Mucosa of descending colon (tissue), 3 donors: ENCODE measurements at regions not wholly inside any gene's neighbourhood (a gene's known extent, or its start where the extent isn't known, plus 50 kb on each side); places are given as distances from the start of the nearest gene placed in this dataset.

Experiments used
- ATAC-seq: fragments of 200-7000 bp; cut with Tn5 transposase; one replicate; pipeline ENCODE4 v1.9.1; 2020; ENCODE audit warnings: mild to moderate bottlenecking, moderate library complexity
- DNase-seq, 3 donors: peaks; one replicate each; pipeline ENCODE4 v3.0.0-alpha.2; 2020
- H3K36me3 ChIP-seq: fragments of 200-600 bp; one replicate; pipeline ENCODE4 v1.8.0; 2021; ENCODE audit warnings: low read depth, mild to moderate bottlenecking
- H3K4me1 ChIP-seq: fragments of 200-600 bp; one replicate; pipeline ENCODE4 v1.8.0; 2021; ENCODE audit warnings: low read depth, mild to moderate bottlenecking
- H3K4me3 ChIP-seq: fragments of 200-600 bp; one replicate; pipeline ENCODE4 v1.8.0; 2021; ENCODE audit warnings: mild to moderate bottlenecking
- H3K9me3 ChIP-seq: fragments of 200-600 bp; one replicate; pipeline ENCODE4 v1.8.0; 2021; ENCODE audit warnings: mild to moderate bottlenecking
- CTCF ChIP-seq: fragments of 200-600 bp; IDR thresholded peaks from one replicate; pipeline ENCODE4 v1.8.0; 2022; ENCODE audit warnings: antibody characterized with exemption, mild to moderate bottlenecking
- intact Hi-C, 2 donors: fragments of 100-400 bp; cut with DNase I in 1 of 2; cut with micrococcal nuclease in 1 of 2; formaldehyde crosslinking; loops; one replicate each; pipeline versions ENCODE4 v1.11.0 to v1.11.1; 2022; cut with DNase I, micrococcal nuclease
- donor health status: DM: no; HTN: no; CAD: no; lungs with moderate emphysema.
- donor health status: DM: no; HTN: no; CAD: no.
- donor health status: DM: no; HTN: yes; CAD: no.

GRCh38 chr10:128617532-128617931 is 491.3 kb upstream of the MKI67 start:
- intact Hi-C loops: no loop called here
- ATAC-seq (no peak), DNase-seq (no peak)
- no peak overlapping the region for H3K4me3 ChIP-seq
- TF ChIP-seq CTCF: no peak
- no peaks in the 10 kb centered on the region for H3K4me1 ChIP-seq
- no peaks in the 10 kb centered on the region for H3K9me3 ChIP-seq
- H3K36me3 ChIP-seq: no peaks in the 10 kb centered on the region

DNA sequence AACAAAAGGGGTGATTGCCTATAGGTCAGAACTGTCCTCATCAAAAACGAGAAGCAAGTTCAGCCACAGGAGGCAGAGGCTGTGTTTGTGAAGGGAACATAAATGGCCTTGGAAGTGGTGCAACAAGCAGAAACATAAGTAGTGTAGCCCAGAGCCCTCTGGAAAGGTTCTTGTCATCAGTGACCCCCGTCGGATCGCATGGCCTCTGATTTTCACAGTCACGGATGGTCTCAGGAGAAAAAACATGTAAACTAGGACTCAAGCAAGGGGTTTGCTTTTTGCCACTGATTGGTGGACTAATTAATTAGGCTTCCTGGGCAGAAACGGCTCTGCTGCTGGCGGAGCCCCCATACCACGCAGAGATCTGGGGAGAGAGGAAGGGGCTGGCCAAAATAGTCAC is 496.5 kb upstream of the MKI67 start:
- no peaks in the 10 kb centered on the region for H3K4me1 ChIP-seq
- TF ChIP-seq CTCF: no peak
- no peak overlapping the region for H3K4me3 ChIP-seq
- intact Hi-C loops: no loop called here
- H3K36me3 ChIP-seq: no peaks in the 10 kb centered on the region
- no peaks in the 10 kb centered on the region for H3K9me3 ChIP-seq
- DNase-seq (no peak), ATAC-seq (no peak)

DNA sequence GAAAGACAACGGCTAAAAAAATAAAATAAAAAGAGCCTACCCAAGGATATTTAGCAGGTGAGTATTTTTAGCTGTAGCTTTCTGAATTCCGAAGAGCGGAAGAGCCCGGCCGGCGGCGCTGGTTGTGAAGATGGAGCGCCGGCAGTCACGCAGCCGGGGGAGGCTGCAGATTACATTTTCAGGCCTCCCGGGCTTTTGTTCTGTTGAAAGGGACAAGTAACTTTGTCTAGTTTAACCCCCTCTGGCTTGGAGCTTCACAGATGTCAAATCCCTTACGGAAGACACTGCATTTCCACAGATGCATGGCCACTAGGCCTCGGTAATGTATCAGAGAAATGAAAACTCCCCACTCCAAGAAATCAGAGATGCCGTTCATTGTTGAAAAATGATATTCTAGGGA is 497.6 kb upstream of the MKI67 start:
- Histone ChIP-seq H3K4me1 (no peaks in the 10 kb centered on the region), H3K9me3 (no peaks in the 10 kb centered on the region), H3K36me3 (no peaks in the 10 kb centered on the region), H3K4me3 (no peak overlapping the region)
- DNase-seq: no peak
- intact Hi-C loops: no loop called here
- no peak for ATAC-seq
- TF ChIP-seq CTCF: no peak

- DNase-seq (no peak), ATAC-seq (no peak)
- Histone ChIP-seq H3K4me3 (no peak overlapping the region), H3K9me3 (no peaks in the 10 kb centered on the region), H3K36me3 (no peaks in the 10 kb centered on the region), H3K4me1 (no peaks in the 10 kb centered on the region)
- no peak for TF ChIP-seq CTCF
- intact Hi-C loops: no loop called here
These were observed 498.7 kb upstream of the MKI67 start for GRCh38 chr10:128624656-128625530.

GRCh38 chr10:128625926-128626325 is 499.7 kb upstream of the MKI67 start:
- TF ChIP-seq CTCF: no peak
- no peaks in the 10 kb centered on the region for H3K9me3 ChIP-seq
- no peaks in the 10 kb centered on the region for H3K4me1 ChIP-seq
- no peak overlapping the region for H3K4me3 ChIP-seq
- intact Hi-C loops: no loop called here
- no peaks in the 10 kb centered on the region for H3K36me3 ChIP-seq
- no peak for ATAC-seq
- no peak for DNase-seq
